MM.1S (cell line): ENCODE measurements at regions not wholly inside any gene's neighbourhood (a gene's known extent, or its start where the extent isn't known, plus 50 kb on each side); places are given as distances from the start of the nearest gene placed in this dataset.

ENCODE experiments used
- DNase-seq: peaks from one replicate; pipeline ENCODE4 v3.0.0-alpha.2; 2015
- H2AFZ ChIP-seq: fragments of 300-600 bp; sonication (generic); 2 replicates; pipeline ENCODE4 v1.6.0; 2016; ENCODE audit warnings: antibody characterized with exemption, low read length
- H3F3A ChIP-seq: fragments of 300-600 bp; sonication (generic); 2 replicates; pipeline ENCODE4 v1.6.1; 2016; ENCODE audit warnings: mild to moderate bottlenecking, antibody characterized with exemption, low read length, moderate library complexity, mixed read lengths; ENCODE audit not compliant: insufficient read depth
- H3K27ac ChIP-seq: fragments of 300-600 bp; sonication (generic); 2 replicates; pipeline ENCODE4 v1.5.1; 2016; ENCODE audit warnings: mild to moderate bottlenecking, low read length
- H3K27me3 ChIP-seq: fragments of 300-600 bp; sonication (generic); replicated peaks from 2 replicates; pipeline ENCODE4 v1.6.0; 2016; ENCODE audit warnings: low read length; ENCODE audit not compliant: insufficient read depth
- H3K36me3 ChIP-seq: fragments of 300-600 bp; sonication (generic); replicated peaks from 2 replicates; pipeline ENCODE4 v1.6.1; 2016; ENCODE audit warnings: mild to moderate bottlenecking, low read length, mixed read lengths; ENCODE audit not compliant: insufficient read depth
- H3K4me1 ChIP-seq: fragments of 300-600 bp; sonication (generic); 2 replicates; pipeline ENCODE4 v1.6.1; 2016; ENCODE audit warnings: low read length, mixed read lengths
- H3K4me2 ChIP-seq: fragments of 300-600 bp; sonication (generic); 2 replicates; pipeline ENCODE4 v1.6.0; 2016; ENCODE audit warnings: low read depth, low read length
- H3K4me3 ChIP-seq: fragments of 300-600 bp; sonication (generic); 2 replicates; pipeline ENCODE4 v1.5.1; 2016; ENCODE audit warnings: low read length, mixed read lengths
- H3K79me2 ChIP-seq: fragments of 300-600 bp; sonication (generic); 2 replicates; pipeline ENCODE4 v1.6.1; 2016; ENCODE audit warnings: mixed run types, low read length, mixed read lengths
- H3K9ac ChIP-seq: fragments of 300-600 bp; sonication (generic); 2 replicates; pipeline ENCODE4 v1.6.1; 2016; ENCODE audit warnings: low read length, mixed read lengths
- H3K9me2 ChIP-seq: fragments of 300-600 bp; sonication (generic); replicated peaks from 2 replicates; pipeline ENCODE4 v1.6.1; 2016; ENCODE audit warnings: mild to moderate bottlenecking, low read length, mixed read lengths; ENCODE audit not compliant: insufficient read depth
- H3K9me3 ChIP-seq: fragments of 300-600 bp; sonication (generic); replicated peaks from 2 replicates; pipeline ENCODE4 v1.6.1; 2016; ENCODE audit warnings: mild to moderate bottlenecking, low read length, mixed read lengths; ENCODE audit not compliant: insufficient read depth
- H4K20me1 ChIP-seq: fragments of 300-600 bp; sonication (generic); 2 replicates; pipeline ENCODE4 v1.6.1; 2016; ENCODE audit warnings: mild to moderate bottlenecking, low read length, moderate library complexity, mixed read lengths; ENCODE audit not compliant: insufficient read depth
- EZH2 ChIP-seq: fragments of 300-600 bp; sonication (generic); optimal IDR thresholded peaks from 2 replicates; pipeline ENCODE3; 2017; ENCODE audit warnings: low read depth, mild to moderate bottlenecking, antibody characterized with exemption, low read length, mixed read lengths
- EZH2phosphoT487 ChIP-seq: fragments of 300-600 bp; sonication (generic); IDR thresholded peaks from 2 replicates; pipeline ENCODE4 v1.6.1; 2018; ENCODE audit warnings: antibody characterized with exemption, low read length
- TF ChIP-seq, protein P1 (sequence below): fragments of 300-600 bp; sonication (generic); IDR thresholded peaks from 2 replicates; pipeline ENCODE4 v1.5.1; 2016; ENCODE audit warnings: antibody characterized with exemption, low read length, mixed read lengths

DNA sequence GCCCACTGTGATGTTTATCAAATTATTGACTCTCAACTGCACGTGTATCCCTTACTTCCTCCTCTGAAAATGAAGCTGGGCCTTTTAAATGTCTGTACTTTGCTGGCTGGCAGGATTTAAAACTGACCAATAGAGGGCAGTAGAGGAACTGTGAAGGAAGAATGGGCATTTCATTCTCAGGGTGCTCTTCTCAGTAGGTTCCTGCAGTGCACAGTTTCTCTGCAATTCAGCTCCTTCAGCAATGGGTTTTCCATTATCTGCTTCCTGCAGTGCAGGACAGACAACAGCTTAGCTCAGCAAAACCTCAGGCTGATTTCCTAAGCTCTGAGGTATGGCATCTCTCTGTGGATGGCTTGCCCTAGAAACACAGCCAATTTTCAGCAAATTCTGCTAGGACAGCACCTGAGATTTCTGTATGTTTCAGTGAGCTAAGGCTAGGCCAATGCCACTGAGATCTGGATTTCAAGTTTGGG lies 298.4 kb upstream of the PRDM9 start:
- Histone ChIP-seq H3F3A (no peaks in the 10 kb centered on the region), H3K27ac (no peak overlapping the region), H3K9me2 (no peaks in the 10 kb centered on the region), H4K20me1 (no peaks in the 10 kb centered on the region), H3K27me3 (no peaks in the 10 kb centered on the region), H3K4me2 (no peak overlapping the region), H3K79me2 (no peaks in the 10 kb centered on the region), H3K9ac (no peak overlapping the region), H3K4me1 (no peaks in the 10 kb centered on the region), H3K4me3 (no peak overlapping the region), H3K36me3 (no peaks in the 10 kb centered on the region), H2AFZ (0 out of 2 replicates have a peak overlapping the region, but pooled peaks have one; percentile 24), H3K9me3 (no peaks in the 10 kb centered on the region)
- TF ChIP-seq, protein P1, sequence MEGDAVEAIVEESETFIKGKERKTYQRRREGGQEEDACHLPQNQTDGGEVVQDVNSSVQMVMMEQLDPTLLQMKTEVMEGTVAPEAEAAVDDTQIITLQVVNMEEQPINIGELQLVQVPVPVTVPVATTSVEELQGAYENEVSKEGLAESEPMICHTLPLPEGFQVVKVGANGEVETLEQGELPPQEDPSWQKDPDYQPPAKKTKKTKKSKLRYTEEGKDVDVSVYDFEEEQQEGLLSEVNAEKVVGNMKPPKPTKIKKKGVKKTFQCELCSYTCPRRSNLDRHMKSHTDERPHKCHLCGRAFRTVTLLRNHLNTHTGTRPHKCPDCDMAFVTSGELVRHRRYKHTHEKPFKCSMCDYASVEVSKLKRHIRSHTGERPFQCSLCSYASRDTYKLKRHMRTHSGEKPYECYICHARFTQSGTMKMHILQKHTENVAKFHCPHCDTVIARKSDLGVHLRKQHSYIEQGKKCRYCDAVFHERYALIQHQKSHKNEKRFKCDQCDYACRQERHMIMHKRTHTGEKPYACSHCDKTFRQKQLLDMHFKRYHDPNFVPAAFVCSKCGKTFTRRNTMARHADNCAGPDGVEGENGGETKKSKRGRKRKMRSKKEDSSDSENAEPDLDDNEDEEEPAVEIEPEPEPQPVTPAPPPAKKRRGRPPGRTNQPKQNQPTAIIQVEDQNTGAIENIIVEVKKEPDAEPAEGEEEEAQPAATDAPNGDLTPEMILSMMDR: peak; percentile 80
- TF ChIP-seq EZH2phosphoT487: no peak
- peak; percentile 74 for DNase-seq

DNA sequence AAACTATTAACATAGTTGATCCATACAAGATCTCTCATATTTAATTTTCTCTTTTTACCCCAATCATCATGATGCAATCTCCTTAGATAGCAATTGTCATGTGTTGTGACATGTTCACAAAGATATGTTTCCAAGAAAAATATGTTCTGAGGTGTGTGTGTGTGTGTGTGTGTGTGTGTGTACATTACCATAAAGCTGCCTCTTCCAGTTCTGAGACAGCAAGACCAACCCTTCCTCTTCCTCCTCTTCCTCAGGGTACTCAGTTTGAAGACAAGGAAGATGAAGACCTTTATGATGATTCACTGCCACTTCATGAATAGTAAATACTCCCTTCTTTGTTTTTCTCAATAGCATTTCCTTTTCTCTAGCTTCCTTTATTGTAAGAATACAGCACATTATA lies 303.3 kb upstream of the PRDM9 start:
- H3K9me2 ChIP-seq: no peaks in the 10 kb centered on the region
- no peaks in the 10 kb centered on the region for H3F3A ChIP-seq
- H3K4me1 ChIP-seq: no peaks in the 10 kb centered on the region

DNA sequence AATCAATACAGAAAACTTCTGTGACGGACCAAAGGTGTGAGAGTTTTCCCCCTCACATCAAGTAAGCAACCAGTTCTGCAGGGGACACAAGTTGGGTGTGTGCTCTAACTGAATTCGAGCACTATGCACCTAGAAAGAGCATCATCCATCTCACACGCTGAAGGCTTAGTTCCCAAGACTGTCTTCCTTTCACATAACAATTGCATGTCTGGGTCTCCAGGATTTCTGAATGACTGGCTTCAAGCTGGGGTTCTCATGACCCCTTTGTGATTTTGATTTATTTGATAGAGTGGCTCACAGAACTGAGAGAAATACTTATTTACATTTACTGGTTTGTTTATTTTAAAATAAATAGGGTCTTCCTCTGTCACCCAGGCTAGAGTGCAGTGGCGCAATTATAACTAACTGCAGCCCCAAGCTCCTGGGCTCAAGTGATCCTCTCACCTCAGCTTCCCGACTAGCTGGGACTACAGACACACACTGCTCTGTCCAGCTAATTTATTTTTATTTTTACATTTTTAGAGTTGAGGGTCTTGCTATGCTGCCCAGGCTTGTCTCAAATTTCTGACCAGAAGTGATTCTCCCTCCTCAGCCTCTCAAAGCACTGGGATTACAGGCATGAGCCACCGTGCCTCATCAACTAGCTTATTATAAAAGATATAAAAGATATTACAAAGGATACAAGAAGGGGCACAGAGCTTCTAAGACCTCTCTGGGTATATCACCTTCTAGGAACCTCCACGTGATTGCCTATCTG lies 316.7 kb upstream of the CDH12 start:
- Histone ChIP-seq H3K27ac (no peak overlapping the region), H4K20me1 (no peaks in the 10 kb centered on the region), H3F3A (no peaks in the 10 kb centered on the region), H3K27me3 (no peaks in the 10 kb centered on the region), H3K4me1 (no peaks in the 10 kb centered on the region), H3K9ac (no peak overlapping the region), H3K79me2 (no peaks in the 10 kb centered on the region), H3K36me3 (no peaks in the 10 kb centered on the region), H3K9me3 (no peaks in the 10 kb centered on the region), H3K9me2 (no peaks in the 10 kb centered on the region), H3K4me2 (no peak overlapping the region), H2AFZ (no peak overlapping the region), H3K4me3 (no peak overlapping the region)
- TF ChIP-seq, protein P1: no peak
- TF ChIP-seq EZH2 (no peak), EZH2phosphoT487 (no peak)
- DNase-seq: no peak

More for the DNA sequence above, 303.3 kb upstream of the PRDM9 start:
- H3K9me3 ChIP-seq: no peaks in the 10 kb centered on the region
- H3K36me3 ChIP-seq: no peaks in the 10 kb centered on the region
- no peak overlapping the region for H3K4me3 ChIP-seq
- no peak overlapping the region for H2AFZ ChIP-seq
- no peaks in the 10 kb centered on the region for H3K79me2 ChIP-seq
- no peak overlapping the region for H3K27ac ChIP-seq
- H4K20me1 ChIP-seq: no peaks in the 10 kb centered on the region
- no peak overlapping the region for H3K4me2 ChIP-seq
- H3K9ac ChIP-seq: no peak overlapping the region
- TF ChIP-seq EZH2phosphoT487: no peak
- TF ChIP-seq, protein P1: no peak
- TF ChIP-seq EZH2: no peak
- no peaks in the 10 kb centered on the region for H3K27me3 ChIP-seq
- no peak for DNase-seq
